Transverse colon (tissue), 4 donors: ENCODE measurements at regions not wholly inside any gene's neighbourhood (a gene's known extent, or its start where the extent isn't known, plus 50 kb on each side); places are given as distances from the start of the nearest gene placed in this dataset.

Experiments
- DNase-seq: peaks from one replicate; pipeline ENCODE4 v3.0.0-alpha.2; 2019
- H3K27ac ChIP-seq, 4 donors: fragments of 200-600 bp; sonication (generic); 2 replicates each; pipeline ENCODE4 v1.5.1; 2016 to 2018; ENCODE audit warnings: inconsistent platforms in 4 of 4
- H3K27me3 ChIP-seq: fragments of 200-600 bp; sonication (generic); 2 replicates; pipeline ENCODE4 v1.5.1; 2017; ENCODE audit warnings: inconsistent platforms
- H3K36me3 ChIP-seq, 4 donors: fragments of 200-600 bp; sonication (generic); 2 replicates each; pipeline ENCODE4 v1.5.1; 2017 to 2019; ENCODE audit warnings: inconsistent platforms in 4 of 4
- H3K4me1 ChIP-seq, 4 donors: fragments of 200-600 bp; sonication (generic); 2 replicates each; pipeline ENCODE4 v1.5.1; 2017 to 2020; ENCODE audit warnings: inconsistent platforms in 4 of 4
- H3K4me3 ChIP-seq, 4 donors: fragments of 200-600 bp; sonication (generic); 1 replicate in 1 of 4; 2 replicates in 3 of 4; pipeline versions ENCODE4 v1.5.1 to v1.6.1; 2017 to 2019; ENCODE audit warnings: inconsistent platforms in 4 of 4
- H3K9me3 ChIP-seq, 2 donors: fragments of 200-600 bp; sonication (generic); 2 replicates each; pipeline ENCODE4 v1.5.1; 2017 to 2019; ENCODE audit warnings: inconsistent platforms in 2 of 2
- EP300 ChIP-seq: sonication (generic); formaldehyde crosslinking; IDR thresholded peaks from one replicate; pipeline ENCODE4 v1.6.1; 2017; ENCODE audit warnings: antibody characterized with exemption, low read depth
- POLR2A ChIP-seq: fragments of 450-650 bp; IDR thresholded peaks from one replicate; pipeline ENCODE4 v1.6.1; 2016; ENCODE audit warnings: antibody characterized with exemption, mild to moderate bottlenecking, moderate library complexity
- POLR2AphosphoS5 ChIP-seq, 3 donors: sonication (generic); formaldehyde crosslinking; IDR thresholded peaks; one replicate each; pipeline ENCODE4 v1.6.1; 2016; ENCODE audit warnings: antibody characterized with exemption in 3 of 3
- WGBS, 2 donors: methylation state at CpG; one replicate each; pipeline ENCODE4 v1.1.5; 2018; ENCODE audit warnings: low coverage in 1 of 2; 5-methylcytosine and 5-hydroxymethylcytosine counted together
- in situ Hi-C, 4 donors: fragments of 200-750 bp; cut with MboI; loops; one replicate each; pipeline versions ENCODE4 v1.15.0 to v1.15.1; 2017; ENCODE audit warnings: low sequenced_read_pairs in 3 of 4, low pct_ligation_motif_present in 1 of 4, low pct_unique_long_range_greater_than_20kb in 1 of 4
- intact Hi-C: fragments of 100-400 bp; cut with DNase I; formaldehyde crosslinking; loops from one replicate; pipeline ENCODE4 v1.15.1; 2023; ENCODE audit warnings: low total_unique reads
- TF ChIP-seq, protein P1 (sequence below), 5 experiments: fragments of 200-600 bp in 3 of 5; fragments of 450-650 bp in 2 of 5; sonication (generic) in 3 of 5; IDR thresholded peaks; 1 replicate in 2 of 5; 2 replicates in 3 of 5; pipeline ENCODE4 v1.5.1; 2016 to 2017; ENCODE audit warnings: antibody characterized with exemption in 5 of 5, inconsistent platforms in 3 of 5, mild to moderate bottlenecking in 2 of 5, moderate library complexity in 1 of 5

DNA sequence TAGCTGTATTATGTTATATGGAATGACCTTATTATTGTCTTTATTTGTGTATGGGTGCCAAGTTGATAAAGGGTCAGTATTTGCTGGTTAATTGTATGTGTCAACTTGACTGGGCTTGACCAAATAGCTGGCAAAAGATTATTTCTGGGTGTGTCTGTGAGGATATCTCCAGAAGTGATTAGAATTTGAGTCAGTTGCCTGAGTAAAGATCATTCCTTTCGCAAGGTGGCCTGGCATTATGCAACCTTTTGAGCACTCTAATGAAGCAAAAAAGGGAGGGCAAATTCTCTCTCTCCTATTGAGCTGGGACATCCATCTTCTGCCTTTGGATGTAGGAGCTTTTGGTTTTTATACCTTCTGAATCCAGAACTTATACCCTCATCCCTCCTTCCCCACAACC lies 82.2 kb downstream of the ATXN7L3B start:
- H3K27ac ChIP-seq = no peak overlapping the region
- intact Hi-C loops = loop anchor here (2.0 kb wide), 1 partner anchor 57 kb away; no protein-coding TSS in a partner anchor
- in situ Hi-C loops = no loop called here

DNA sequence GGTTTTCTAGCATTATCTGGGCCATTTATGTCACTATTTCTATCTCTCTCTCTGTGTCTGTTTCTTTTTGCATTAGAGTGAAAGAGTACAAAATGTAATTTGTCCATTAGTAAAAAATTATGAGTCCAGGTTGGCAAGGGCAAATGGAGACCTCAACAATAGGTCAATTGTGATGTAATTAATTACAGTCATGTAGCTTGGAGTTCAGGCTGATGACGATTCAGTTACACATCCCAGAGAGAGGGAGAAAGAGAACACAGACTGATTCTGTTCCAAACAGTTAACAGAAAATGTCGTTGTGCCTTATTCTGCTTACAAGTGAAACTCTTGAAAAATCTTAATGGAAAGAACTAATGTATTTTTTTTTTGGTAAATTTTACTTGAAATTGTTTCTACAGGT lies 83.3 kb downstream of the ATXN7L3B start:
- Histone ChIP-seq H3K27me3 (no peaks in the 10 kb centered on the region), H3K9me3 (no peaks in the 10 kb centered on the region), H3K36me3 (no peaks in the 10 kb centered on the region), H3K4me3 (no peak overlapping the region), H3K4me1 (no peaks in the 10 kb centered on the region), H3K27ac (no peak overlapping the region)
- TF ChIP-seq POLR2A (no peak), EP300 (no peak), POLR2AphosphoS5 (IDR thresholded peaks at IDR 0.05) (no peak)
- TF ChIP-seq, protein P1, sequence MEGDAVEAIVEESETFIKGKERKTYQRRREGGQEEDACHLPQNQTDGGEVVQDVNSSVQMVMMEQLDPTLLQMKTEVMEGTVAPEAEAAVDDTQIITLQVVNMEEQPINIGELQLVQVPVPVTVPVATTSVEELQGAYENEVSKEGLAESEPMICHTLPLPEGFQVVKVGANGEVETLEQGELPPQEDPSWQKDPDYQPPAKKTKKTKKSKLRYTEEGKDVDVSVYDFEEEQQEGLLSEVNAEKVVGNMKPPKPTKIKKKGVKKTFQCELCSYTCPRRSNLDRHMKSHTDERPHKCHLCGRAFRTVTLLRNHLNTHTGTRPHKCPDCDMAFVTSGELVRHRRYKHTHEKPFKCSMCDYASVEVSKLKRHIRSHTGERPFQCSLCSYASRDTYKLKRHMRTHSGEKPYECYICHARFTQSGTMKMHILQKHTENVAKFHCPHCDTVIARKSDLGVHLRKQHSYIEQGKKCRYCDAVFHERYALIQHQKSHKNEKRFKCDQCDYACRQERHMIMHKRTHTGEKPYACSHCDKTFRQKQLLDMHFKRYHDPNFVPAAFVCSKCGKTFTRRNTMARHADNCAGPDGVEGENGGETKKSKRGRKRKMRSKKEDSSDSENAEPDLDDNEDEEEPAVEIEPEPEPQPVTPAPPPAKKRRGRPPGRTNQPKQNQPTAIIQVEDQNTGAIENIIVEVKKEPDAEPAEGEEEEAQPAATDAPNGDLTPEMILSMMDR (IDR thresholded peaks at IDR 0.05) = no peak
- in situ Hi-C loops = no loop called here
- WGBS, 2 donors = 45 to 50% methylated on average over 2 of the region's 2 CpGs
- intact Hi-C loops = no loop called here
- no peak for DNase-seq

More for the DNA sequence above, 82.2 kb downstream of the ATXN7L3B start:
- no peak overlapping the region for H3K4me3 ChIP-seq
- H3K4me1 ChIP-seq = no peaks in the 10 kb centered on the region
- H3K36me3 ChIP-seq = no peaks in the 10 kb centered on the region
- DNase-seq = no peak
- TF ChIP-seq EP300 (no peak), POLR2A (no peak), POLR2AphosphoS5 (IDR thresholded peaks at IDR 0.05) (no peak)
- TF ChIP-seq, protein P1 (IDR thresholded peaks at IDR 0.05) = no peak
- no peaks in the 10 kb centered on the region for H3K27me3 ChIP-seq
- 50 to 72% methylated on average over 1 of the region's 1 CpG for WGBS, 2 donors
- no peaks in the 10 kb centered on the region for H3K9me3 ChIP-seq

DNA sequence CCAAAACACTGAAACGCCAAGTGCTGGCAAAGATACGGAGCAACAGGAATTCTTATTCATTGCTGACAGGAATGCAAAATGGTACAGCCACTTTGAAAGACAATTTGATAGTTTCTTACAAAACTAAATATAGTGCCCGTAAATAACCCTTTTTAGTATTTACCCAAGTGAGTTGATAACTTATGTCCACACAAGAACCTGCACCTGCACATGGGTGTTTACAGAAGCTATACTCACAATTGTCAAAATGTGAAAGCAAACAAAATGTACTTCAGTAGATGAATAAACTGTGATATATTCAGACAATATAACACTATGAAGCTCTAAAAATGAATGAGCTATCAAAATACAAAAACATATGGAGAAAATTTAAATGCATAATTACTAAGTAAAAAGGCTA lies 86.6 kb downstream of the ATXN7L3B start:
- H3K36me3 ChIP-seq = no peaks in the 10 kb centered on the region
- TF ChIP-seq POLR2AphosphoS5 (IDR thresholded peaks at IDR 0.05) (no peak), EP300 (no peak), POLR2A (no peak)
- TF ChIP-seq, protein P1 (IDR thresholded peaks at IDR 0.05) = no peak
- WGBS, 2 donors = 36 to 55% methylated on average over 3 of the region's 3 CpGs
- in situ Hi-C loops (no loop called here), intact Hi-C loops (no loop called here)
- no peaks in the 10 kb centered on the region for H3K9me3 ChIP-seq
- H3K27me3 ChIP-seq = no peaks in the 10 kb centered on the region
- no peaks in the 10 kb centered on the region for H3K4me1 ChIP-seq
- no peak for DNase-seq
- no peak overlapping the region for H3K4me3 ChIP-seq
- no peak overlapping the region for H3K27ac ChIP-seq

DNA sequence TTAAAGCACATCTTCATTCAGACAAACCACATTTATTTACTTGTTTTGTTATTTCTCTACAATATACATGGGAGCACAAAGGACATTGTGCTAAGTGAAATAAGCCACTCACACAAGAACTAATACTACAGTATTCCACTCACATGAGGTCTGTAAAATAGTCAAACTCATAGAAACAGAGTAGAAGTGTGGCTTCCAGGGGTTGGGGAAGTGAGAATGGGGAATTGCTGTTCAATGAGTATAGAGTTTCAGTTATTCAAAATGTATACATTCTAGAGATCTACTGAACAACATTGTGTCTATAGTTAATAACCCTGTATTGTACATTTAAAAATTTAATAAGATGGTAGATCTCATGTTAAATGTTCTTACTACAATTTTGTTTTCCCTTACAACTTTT lies 88.8 kb downstream of the ATXN7L3B start:
- Histone ChIP-seq H3K9me3 (peaks cover 0 to 4% of the 10 kb centered on the region in 2 donors), H3K4me3 (no peak overlapping the region), H3K36me3 (no peaks in the 10 kb centered on the region), H3K4me1 (no peaks in the 10 kb centered on the region), H3K27me3 (no peaks in the 10 kb centered on the region), H3K27ac (no peak overlapping the region)
- no peak for TF ChIP-seq POLR2AphosphoS5 (IDR thresholded peaks at IDR 0.05)
- TF ChIP-seq POLR2A = no peak
- TF ChIP-seq EP300 = no peak
- TF ChIP-seq, protein P1 (IDR thresholded peaks at IDR 0.05) = no peak
- in situ Hi-C loops (no loop called here), intact Hi-C loops (no loop called here)
- no peak for DNase-seq
